Activated T-cell treated with anti-CD3 and anti-CD28 coated beads for 1 hour (primary cell): ENCODE measurements at regions not wholly inside any gene's neighbourhood (a gene's known extent, or its start where the extent isn't known, plus 50 kb on each side); places are given as distances from the start of the nearest gene placed in this dataset.

Experiments
- DNase-seq: peaks from one replicate; pipeline ENCODE4 v3.0.0-alpha.2; 2020; ENCODE audit warnings: low read depth

DNA sequence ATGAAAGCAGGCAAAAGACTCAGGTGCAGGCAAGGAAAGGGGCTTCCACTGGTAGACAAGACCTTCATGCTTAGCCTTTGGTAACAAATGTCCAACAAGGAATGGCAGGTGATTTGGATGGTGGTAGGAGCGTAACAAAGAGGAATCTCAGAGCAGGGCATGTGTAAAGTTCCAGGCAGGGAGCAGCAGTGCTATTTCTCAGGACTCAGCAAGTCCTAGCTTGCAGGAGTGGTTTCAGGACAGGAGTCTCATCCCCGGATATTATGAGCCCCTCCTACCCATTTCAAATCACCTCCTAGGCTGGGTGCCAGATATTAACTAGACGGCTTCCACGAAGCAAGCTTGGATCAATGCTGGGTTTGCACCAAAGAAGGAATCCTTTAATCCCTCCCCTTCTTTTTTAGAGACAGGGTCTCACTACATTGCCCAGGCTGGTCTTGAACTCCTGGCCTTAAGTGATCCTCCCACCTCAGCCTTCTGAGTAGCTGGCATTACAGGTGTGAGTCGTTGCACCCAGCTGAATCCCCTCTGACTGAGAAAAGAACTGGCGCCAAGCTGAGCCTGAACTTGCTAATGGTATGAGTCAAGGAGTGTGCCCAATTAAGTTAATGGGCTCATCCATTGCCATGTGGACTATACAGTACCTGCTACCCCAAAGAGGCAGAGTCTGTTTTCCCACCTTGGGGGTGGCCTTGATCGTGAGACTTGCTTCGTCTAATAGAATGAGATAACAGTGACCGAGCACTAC lies 190.3 kb downstream of the ARL4C start:
- DNase-seq: no peak

DNA sequence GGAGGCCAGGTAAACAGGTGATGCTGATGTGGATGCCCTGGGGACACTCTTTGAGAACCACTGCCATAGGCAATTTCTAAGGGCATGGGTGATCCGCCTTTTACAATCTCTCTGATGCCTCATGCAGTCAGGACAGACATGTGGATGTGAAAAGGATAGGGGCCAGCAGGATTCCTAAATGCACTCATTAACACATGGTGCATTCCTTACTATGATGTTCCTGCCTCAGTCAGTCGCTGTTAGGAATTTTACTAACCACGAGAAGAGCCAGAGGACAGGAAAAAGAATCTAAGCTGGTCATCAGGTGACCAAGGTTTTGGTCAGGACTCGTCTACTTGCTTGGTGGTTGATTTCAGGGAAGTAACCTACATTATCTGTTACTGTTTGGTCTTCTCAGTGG lies 191.0 kb downstream of the ARL4C start:
- no peak for DNase-seq

DNA sequence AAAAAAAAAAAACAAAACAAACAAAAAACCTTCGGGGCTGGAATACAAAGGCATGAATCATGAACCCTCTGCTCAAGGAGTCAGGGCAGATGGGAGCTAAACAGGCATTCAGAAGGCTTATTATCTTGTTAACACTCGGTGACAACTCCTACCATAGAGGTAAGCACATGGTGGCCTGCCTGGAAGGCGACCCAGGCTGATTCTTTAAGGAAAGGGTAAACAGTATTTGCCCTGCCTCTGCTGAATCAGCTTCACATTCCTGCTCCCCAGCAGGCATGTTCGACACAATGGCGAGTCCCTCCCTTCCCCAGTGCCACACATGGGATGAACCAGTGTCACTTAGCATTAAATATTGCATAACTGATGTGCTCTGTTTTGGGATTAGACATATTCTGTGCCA lies 191.9 kb downstream of the ARL4C start:
- no peak for DNase-seq

DNA sequence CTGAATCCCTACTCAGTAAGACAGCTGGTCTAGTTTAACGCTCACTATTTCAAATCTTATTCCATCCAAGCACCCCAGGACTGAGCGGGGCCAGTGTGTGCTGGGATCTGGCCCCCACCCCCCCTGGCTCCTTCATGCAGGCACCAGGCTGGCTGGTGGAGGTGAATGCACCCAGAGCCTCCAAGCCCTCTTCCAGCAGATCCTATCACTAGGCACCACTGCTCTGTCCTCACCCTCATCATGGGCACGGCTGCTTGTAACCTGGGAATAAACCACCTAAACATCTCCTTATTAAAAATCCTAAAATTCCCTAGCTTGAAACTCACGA lies 194.3 kb downstream of the ARL4C start:
- DNase-seq: no peak

DNA sequence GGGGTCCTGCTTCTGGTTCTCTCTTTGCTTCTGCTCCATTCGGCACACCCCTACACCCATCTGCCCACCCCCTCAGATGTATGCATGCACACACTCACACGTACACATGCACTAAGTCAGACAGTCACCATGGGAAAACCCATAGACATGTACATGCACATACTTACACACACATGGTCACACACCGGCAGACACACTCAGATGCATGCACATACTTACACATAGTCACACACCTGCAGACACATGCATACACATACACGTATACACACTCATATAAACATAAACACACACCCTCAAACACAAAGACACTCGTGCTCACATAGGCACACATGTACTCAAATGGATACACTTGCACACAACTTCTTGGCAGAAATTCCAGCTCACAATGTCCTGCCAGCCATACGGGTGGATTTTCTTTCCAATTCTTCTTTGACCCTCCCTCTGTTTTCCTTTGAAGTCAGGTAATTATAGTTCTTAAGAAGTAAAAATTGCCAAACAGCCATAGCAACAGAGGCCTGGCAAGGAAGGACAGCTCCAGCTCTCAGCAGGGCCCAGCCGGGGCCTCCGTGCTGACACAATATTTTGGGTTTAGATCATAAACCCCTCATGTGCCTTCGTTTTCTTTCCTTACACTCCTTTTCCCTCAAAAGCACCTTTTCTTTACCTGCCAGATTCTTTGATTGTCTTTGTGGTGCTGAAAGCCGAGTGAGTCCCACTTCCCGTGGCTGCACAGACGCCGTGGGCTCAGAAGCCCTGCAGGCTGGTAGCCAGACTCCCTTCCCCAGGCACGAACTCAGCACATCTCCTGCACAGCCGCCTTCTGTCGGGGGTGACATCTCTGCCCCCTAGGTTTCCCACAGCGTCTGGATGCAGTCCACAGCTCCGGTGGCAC lies 195.7 kb downstream of the ARL4C start:
- DNase-seq: no peak

DNA sequence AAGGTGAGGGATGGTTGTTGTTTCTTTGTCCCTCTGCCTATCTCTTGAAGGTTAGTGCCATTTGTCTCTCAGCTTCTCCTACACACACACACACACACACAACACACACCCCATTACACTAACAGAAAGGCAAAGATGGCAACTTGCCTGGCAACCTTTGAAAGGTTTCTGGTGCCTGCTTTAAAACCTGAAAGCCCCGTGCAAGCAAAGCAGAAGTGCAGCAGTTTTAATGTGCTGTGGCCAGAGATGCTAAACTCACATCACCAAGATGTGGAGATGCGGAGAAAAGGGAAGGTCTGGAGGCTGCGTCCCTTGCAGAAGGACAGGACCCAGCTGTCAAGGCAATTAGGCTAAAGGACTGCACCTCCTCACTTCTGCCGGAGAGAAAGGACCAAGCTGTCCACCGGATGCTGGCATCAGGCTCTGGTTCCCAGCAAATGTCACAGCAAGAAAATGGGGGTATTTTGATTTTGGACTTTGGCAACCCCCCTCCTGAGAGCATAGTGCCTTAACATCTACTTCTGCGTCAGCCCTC lies 196.4 kb downstream of the ARL4C start:
- no peak for DNase-seq

DNA sequence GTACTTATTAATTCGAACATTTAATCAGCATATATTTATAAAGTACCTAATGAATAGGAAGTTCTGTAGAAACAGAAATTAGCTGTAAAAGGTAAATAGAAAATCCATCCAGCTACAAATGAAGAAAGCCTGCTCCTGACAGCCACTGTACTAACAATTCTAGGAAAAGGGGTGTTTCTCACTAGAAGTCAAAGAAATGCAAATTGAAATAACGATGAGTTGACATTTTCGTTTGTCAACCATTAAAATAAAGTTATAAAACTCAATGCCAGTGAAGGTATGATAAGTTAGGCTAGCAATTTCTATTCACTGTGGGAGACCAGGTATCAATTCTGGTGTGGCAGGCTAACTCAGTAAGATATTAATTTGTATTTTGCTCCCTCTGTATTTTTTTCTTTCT lies 198.0 kb downstream of the ARL4C start:
- DNase-seq: no peak

DNA sequence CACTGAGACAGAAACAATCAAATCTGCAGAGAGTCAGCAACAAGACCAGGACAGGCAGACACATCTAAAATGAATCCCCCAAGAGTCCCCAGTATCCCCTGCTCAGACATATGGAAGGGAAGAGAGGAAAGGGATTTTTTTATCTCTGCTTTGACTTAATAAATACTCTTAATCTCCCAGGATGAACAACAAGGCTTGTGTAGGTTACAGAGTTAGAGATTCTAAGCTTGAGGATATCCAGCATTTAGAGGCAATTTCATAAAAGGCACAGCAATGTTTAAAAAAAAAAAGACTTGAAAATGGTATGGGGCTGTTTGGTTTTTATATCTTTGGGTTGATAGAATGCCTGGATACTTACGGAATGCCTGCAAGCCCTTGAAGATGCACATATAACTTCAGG lies 199.9 kb downstream of the ARL4C start:
- no peak for DNase-seq

DNA sequence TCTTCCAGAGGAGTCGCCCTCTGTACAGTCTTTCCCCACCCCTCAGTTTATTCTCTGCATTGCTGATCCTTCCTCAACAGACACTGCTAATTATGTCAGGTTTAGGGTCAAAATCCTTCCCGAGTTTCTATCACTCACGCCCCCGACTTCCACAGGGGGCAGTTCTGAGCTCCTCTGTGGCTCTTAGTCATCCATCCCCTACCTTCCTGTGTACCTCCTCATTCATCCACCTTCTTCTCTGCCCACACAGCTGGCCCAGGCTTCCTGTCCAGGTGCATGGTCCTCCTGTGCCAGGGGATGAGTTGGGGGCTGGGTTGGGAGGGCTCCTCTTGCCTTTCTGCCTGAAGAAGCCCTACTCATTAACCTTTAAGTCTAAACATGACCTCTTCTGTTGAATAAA lies 202.9 kb downstream of the ARL4C start:
- no peak for DNase-seq

DNA sequence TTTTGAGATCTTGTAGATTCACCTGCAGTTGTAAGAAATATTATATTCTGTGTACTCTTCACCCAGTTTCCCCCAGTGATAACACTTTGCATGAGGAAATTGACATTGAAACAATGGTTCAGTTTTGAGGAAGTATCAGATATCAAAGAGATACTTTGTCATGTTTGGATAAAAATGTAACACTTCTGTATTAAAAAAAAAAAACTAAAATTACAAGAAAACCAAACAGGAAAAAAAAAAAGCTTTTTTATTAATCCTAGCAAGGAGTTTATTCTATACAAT lies 204.0 kb downstream of the ARL4C start:
- DNase-seq: no peak

DNA sequence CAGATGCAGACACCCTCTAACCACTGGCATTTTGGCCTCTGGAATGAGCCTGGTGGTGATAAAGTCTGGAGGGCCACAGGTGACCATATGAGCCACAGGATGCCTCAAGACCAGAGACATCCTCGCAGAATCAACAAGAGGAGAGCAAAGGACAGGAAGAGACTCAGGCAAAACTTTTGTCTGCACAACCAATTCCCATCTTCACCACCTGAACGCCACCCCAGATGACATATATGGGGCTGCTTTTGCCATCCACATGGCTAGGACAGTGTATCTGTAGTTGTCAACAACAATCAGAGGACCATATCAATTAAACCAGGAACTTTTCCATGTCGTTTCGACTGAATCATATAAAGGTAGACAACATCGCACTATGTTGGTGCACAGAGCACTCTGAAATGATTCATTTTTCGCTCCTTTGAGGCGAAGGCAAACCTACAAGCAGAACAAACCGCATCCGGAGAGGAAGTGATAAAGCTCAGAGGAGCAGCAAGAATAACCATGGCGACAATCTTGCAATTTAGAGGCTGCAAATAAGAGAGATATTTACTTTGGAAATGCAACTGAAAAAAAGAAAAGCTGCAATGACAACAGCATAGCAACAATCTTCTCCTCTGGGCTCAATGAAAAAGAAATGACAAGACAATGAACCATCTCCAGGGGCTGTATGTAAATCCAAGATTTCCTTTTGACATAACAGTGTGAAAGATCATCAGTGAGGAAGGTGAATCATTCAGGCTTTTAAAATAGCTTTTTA lies 204.5 kb downstream of the ARL4C start:
- DNase-seq: peak; percentile 41

DNA sequence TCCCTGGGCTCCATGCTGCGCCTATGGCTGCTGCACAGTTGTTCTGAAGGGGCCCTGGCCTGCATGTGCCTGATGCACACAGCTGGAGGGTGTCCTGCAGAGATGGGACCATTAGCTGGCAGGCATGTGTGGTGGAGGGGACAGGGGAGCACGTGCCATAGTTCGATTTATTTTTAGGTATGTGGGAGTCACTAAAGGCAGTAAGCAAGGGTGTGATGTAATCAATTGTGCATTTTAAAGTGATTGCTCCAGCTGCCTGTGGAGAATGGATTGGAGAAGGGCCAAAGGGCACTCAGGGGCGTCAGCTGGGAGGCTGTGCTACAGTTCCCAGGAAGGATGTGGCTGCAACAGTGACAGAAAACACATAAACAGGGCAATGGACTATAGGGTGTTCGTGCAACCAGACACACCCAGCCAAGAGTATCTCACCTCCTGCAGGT lies 205.1 kb downstream of the ARL4C start:
- DNase-seq: no peak

DNA sequence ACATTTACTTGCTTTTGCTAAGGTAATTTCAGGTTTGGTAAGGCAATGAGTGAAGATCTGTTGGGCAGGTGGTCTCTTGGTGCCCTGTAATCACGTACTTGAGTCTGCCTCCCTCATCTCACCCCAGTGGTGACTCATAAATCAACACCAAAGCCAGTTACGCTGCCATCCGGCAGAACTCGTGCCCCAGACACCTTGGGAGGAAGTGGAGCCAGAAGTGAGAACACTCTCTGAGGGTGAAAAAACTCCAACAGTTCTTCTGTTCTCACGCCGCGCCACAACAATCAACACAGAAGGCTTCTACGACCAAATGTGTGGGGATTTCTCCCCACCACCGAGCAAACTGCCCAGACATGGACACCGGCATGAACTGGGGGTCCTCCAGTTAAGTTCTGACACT lies 206.2 kb downstream of the ARL4C start:
- DNase-seq: peak; percentile 64

DNA sequence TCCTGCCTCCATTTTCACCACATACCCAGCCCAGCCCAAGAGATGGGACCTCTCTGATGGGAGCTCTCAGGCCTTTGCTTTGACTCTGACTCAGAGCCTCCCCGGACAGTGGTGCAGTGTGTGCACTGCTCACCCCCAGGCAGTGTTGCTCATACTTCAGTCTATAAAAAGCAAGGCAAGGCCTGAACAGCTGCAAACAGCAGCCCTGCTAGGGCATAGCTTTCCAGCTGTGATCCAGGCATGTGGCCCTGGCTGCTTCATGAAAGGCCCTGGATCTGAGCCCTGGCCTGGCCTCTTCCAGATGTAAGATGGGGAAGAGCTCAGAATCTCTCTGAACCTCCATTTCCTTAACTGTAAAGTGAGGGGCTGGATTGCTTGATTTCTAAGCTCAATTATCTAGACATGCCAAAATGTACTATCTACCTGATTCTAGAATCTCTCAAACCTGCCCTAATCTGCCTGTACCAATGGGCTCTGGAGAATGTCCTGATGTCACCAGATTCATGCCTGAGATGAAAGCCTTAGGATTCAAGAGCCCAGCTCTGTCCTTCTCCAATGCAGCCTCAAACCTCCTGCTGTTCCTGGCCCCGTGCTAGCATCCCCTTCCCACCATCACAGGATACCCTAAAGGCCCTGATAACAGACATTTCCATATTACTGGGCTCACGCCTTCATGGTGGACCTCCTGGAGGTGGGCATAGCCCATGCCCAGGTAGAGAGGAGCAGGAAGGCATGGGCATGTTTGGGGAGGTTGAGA lies 206.9 kb downstream of the ARL4C start:
- peak; percentile 24 for DNase-seq

DNA sequence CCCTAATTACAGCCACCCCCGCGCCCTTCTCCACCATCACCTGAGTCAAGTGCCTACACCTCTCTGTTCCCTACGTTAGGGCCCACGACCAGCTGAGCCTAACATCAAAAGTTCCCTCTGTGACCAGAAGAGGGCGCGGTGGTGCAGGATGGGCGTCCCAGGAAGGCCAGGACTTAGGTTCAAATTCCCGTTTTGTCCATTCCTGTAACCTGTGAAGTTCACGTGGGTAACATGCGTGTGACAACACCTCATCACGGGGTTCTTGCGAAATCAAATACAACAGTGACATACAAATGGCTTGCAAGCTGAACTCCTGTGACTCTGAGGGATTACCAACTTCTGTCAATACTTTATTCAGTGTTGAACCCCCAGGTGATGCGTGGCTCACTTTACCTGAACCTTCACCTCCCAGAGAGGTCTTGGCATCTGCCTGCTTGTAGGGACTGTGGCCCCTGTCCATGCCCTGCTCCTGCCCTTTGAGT lies 207.9 kb downstream of the ARL4C start:
- peak; percentile 68 for DNase-seq

DNA sequence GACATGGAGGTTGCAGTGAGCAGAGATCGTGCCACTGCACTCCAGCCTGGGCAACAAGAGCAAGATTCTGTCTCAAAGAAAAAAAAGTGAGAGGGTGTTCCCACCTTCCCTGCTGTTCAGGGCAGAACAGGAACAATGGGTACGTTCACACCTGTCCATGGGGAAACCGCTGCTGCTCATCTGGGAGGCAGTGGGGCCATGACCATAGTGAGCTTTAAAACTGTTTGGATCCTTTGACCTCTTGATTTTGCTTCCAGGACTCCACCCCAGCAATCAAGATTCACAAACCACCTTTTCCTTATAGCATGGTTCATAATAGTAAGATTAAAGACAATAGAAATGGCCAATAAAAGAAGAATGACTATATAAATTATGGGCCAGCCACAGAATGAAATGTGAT lies 209.2 kb downstream of the ARL4C start:
- no peak for DNase-seq

DNA sequence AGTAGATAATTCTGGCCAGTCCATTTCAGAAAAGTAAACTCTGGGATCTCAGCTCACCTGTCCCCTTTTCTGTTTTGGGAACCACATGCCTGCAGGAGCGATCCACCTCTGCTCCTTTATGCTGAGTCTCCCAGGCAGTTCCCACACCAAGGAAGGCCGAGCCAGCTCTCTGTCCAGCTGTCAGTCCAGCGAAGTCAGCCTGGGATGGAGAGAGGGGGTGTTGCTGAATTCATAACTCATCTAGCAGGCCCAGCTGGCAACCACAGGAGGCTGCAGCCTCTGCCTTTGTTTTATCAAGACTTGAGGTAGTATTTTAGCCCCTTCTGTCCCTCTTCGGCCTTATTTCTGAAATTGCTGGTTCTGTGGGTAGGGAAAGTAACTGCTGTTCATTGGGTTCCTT lies 209.9 kb downstream of the ARL4C start:
- no peak for DNase-seq

DNA sequence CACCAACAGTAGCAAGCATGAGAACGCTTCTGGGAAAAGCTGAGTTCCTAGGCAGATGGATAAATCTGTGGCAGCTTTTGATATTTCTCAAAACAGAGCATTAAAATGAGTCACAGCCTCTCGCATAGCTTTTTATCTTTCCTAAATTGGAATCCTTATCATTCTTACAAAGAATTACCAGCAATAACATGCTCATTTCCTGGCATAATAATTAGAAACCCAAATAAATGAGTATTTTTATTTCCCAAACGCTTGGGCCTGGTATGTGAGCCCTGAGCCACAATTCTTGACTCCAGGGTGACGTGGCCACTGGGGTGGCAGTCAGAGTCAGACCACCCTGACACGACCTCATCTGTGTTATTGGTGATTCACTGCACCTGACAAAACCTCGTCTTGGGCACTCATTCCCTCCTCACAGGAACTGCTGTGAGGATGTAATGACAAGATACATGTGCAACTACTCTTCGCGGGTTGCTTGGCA lies 210.7 kb downstream of the ARL4C start:
- no peak for DNase-seq

DNA sequence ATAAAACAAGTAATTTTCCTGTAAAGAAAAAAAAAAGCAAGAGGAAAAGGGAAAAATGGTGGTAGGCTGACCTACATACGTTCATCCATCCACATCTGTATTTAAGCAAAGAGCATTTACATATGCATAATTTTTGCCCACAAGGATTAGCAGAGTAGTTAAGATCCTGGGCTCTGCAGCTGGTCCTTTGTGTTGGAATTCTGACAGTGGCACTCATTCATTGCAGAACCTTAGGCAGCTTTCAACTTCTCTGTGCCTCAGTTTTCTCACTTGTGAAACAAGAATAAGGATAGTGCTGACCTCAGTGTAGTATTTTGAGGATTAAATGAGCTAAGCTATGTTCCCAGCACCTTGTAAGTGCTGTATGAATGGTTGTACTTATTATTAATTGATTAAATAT lies 211.3 kb downstream of the ARL4C start:
- no peak for DNase-seq

DNA sequence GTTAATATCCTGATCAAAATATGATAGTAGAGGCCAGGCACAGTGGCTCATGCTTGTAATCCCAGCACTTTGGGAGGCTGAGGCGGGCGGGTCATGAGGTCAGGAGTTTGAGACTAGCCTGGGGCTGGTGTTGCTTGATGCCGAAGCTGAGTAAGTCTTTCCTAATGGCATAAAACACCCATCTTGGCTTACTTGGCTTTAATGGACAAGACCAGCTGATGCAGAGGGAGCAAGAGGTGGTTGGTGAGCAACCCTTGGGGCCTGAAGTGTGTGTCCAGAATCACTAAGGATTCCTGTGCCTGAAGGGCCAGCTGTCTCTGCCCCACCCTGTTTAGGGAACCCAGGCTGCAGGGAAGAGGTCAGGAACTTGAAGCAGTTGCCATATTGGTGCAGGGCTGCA lies 217.2 kb downstream of the ARL4C start:
- DNase-seq: no peak

DNA sequence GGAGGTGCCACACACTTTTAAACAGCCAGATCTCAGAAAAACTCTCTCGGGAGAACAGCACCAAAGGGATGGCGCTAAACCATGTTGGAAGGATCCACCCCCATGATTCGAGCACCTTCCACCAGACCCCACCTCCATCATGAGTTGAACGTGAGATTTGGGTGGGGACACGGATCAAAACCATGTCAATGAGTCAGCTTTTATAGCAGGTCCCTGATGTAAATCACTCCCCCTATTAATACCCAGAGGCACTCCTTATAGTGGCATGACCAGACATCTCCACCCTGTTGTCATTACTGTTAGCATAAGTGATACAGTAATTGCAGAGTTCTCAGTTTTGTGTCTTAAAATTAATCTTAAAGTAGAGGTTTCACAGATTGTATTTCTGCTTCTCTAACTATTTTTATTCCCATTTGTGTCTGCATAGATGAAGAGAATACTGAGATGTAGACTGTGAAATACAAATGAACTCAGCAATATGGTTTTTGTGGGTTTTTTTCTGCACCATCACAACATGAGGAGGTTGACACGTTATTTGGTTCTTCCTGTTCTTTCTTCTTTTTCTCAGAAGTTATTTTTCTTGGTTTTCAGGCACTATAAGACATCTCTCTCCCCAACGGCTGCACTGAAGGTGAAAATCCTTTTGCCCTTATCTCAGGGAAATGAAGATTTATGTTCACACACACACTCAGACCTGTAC lies 218.2 kb downstream of the ARL4C start:
- no peak for DNase-seq
